HG02588 (cell line): ENCODE measurements at regions not wholly inside any gene's neighbourhood (a gene's known extent, or its start where the extent isn't known, plus 50 kb on each side); places are given as distances from the start of the nearest gene placed in this dataset.

ENCODE experiments used
- ATAC-seq: cut with Tn5 transposase; IDR thresholded peaks from one replicate; pipeline ENCODE4 v1.9.1; 2021; ENCODE audit warnings: mild to moderate bottlenecking, moderate library complexity; ENCODE audit not compliant: unreplicated experiment

DNA sequence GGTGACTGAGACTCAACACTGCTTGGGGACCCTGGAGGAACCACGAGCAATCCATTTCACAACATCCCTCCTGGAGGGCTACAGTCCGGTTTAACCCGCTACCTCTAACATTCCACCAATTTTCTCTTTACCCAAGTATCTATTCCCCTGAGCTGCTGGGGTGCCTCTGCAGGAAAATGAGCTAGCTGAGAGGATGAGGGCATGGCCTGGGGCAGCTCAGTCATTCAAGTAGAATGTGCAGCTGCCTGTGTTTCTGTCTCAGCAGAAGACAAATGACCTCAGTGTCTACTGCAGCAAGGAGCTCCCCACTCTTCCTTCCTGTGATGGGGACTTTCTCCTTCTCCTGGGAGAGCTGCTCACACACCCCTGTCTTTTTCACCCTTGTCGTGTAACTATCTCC is 120.8 kb downstream of the ZNF518B start:
- ATAC-seq = no peak

DNA sequence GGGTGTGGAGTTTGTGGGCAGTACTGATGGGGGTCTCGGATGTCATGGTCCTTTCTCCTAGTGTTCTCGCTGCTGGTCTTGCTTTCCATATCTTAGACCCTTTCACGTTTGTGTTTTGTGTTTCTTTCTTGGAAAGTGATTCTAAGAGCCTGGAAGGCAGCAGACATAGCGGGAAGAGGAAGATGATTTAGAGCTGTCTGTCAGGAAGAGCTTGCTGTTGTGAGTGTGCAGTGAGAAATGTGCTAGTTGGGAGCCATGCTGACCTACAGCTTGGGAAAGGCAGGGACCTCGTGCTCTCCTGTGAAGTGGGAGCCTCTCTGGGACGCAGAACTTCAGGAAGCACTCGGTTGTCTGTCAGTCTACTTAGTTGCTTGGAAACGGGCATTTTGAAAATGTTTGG is 122.2 kb downstream of the ZNF518B start:
- ATAC-seq = no peak

GRCh38 chr4:10334506-10335028 is 122.7 kb downstream of the ZNF518B start:
- ATAC-seq = no peak

DNA sequence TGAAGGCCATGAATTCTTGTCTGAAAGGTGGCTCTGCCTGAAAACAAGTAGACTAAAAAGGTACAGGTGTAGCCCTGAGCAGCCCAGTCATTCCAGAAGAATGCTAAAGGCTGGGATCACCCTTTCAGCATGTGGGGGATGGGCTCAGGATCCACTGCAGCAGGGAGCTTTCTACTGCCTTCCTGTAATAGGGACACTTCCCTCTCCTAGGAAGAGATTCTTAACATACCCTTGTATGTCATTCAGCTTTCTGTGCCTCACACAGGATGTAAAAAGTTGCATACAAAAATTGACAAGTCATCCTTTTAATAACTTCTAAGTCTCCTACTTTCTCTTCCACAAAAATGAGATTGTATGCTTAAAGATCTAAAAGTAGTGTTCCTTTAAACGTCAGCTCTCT is 123.3 kb downstream of the ZNF518B start:
- no peak for ATAC-seq

- ATAC-seq = no peak
Observed at GRCh38 chr4:10326075-10326474, 131.2 kb downstream of the ZNF518B start.

DNA sequence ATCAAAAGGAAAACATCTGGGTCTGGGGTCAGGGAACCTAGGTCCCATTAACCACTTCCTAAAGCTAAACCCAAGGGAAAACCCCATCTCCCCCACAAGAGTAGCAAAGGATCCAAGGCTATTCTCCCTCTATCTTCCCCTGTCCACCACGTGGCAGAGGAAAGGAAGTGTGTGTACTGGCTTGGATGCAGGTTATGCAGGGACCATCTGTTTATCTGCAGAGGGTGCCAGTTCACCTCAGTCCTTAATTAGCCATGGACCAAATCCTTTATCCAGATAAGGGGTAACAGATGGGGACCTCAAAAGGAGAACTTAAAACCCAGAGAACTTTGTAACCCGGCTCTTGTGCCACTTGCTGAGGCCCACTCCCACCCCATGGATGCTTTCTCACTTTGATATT is 135.3 kb downstream of the ZNF518B start:
- no peak for ATAC-seq

- no peak for ATAC-seq
Observed at GRCh38 chr4:10320130-10320529, 137.1 kb downstream of the ZNF518B start.

DNA sequence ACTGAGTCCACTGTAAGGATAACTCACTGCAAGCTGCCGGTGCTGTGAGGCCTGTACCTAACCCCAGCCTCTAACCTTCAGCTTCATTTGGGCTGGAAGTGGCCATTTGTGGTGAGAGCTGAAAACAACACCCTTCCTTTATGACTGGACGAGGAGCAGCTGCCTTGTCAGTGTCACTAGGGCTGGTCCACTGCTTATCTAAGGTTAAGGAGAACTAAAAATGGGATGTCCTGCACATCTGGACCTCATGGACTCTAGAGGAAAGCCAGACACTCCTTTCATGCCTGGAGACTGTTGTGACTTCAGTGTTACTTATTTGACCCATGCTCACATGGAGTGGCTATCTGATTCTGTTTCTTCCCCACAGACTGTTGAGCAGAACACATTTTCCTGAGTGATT is 139.9 kb downstream of the ZNF518B start:
- no peak for ATAC-seq

DNA sequence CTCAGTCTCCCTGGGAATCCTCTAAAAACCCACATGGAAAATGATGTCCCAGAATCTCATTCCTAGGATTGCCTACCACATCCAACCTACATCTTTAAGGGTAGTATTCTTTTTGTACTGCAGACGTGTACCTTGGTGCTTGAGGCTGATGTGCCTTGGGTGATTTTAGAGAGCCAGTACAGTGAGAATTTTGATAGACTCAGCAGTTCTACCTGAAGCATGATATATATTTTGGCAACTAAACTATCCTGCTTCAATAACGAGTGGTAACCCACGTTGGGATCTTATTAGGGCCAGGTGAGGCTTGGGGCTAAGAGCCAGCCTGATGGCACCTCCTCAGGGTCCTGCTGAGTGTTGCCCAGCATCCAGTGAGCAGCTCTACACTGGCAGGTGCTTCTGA is 140.4 kb downstream of the ZNF518B start:
- no peak for ATAC-seq

DNA sequence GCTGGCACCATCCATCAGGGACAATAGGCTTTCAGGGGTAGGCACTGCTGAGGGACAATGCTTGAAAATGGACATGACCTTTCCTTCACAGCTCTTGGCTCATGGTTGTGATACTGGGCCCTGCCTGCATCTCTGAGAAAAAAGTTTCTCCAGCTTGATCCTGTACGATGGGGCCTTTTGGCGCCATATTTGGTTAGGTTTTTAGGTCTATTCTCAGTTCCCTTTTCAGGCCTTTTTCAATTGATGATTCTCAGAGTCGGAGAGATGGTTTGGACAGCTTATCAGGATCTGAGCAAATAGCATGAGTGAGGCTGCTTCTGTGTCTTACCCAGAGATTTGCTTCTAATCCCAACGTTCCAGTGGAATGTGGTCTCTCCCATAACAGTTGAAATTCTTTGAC is 141.6 kb downstream of the ZNF518B start:
- no peak for ATAC-seq

DNA sequence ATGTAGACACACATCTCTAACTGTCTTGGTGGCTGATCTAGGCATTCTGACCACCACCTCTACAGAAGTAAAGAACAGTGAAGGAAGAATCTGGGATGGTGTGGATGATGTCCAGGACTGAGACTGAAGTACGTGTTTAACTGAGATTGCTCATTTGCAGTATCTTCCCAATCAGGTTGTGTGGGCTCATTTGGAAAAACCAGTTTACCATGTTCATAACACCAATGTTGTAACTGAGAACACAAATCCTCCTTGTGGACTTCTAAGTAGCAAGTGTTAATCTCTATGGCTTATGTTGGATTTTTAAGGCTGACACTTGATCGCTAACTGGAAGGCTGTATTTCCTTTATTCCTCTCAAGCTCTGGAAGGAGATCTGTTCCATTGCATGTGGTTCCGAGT is 144.7 kb downstream of the ZNF518B start:
- no peak for ATAC-seq

DNA sequence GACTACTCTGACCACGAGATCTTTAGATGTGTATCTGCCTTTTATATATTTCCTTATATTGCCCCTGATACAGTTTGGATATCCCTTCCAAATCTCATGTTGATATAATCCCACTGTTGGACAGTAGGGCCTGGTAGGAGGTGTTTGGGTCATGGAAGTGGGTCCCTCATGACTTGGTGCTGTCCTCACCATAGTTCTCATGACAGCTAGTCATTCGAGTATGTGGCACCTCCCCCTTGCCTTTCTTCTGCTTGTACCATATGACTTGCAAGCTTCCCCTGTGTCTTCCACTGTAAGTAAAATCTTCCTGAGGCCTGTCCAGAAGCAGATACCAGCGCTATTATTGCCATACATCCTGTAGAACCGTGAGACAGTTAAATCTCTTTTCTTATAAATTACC is 145.3 kb downstream of the ZNF518B start:
- ATAC-seq = no peak

GRCh38 chr4:10305816-10306215 is 151.4 kb downstream of the ZNF518B start:
- no peak for ATAC-seq

DNA sequence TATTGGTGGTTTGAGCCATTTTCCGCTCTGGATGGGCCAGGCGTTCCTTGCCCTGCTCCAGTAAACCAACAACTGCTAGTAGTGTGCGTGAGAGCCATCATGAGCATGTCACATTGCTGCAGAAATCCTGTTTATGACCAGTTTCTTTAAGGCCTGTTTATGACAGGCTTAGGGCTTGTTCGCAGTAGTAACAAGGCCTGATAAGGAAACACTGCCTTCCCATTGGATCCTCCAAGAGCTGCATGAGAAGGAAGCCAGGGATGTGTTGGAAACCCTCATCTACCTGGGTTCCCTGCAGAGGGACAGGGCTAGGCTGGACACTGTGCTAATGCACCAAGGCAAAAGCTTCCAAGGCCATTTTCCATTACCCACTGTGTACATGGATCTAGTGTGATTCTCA is 153.9 kb downstream of the ZNF518B start:
- no peak for ATAC-seq

DNA sequence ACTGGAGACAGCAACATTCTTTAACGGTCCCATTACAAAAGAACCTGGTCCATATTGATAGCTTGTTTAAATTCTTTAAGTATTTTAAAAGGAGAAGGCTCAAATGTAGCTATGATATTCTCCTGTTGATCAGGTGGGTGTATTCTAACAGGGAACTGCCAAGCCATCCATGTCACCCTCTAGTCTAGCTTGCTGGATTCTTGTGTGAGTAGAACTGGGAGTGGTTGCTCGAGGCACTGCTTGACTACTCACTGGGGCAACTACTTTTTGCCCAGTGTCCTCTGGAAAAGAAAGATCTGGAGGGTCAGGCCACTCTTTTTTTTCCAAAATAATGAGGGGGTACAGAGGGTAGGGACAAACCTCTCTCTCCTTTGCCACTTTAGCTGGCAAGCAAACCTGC is 155.1 kb downstream of the ZNF518B start:
- no peak for ATAC-seq

- no peak for ATAC-seq
Observed at GRCh38 chr4:10299601-10300000, 157.6 kb downstream of the ZNF518B start.

DNA sequence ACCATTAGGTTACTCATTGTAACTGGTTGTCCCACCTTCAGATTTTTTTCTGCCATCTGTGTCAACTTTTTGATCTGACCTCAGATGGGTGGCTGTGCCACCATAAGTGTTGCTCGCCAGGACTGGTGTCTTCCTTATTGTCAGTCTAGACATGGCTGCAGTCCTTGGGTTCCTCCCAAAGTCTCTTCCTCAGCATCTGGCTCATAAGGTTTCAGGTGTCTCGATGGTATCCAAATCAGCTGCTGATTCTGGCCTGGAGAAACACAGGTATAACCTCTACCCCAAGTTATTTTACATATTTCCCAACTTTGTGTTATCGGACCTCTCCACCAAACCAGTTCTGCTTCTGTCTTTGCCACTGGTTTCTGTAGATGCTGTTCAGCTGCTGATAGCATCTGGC is 158.5 kb downstream of the ZNF518B start:
- ATAC-seq = no peak

DNA sequence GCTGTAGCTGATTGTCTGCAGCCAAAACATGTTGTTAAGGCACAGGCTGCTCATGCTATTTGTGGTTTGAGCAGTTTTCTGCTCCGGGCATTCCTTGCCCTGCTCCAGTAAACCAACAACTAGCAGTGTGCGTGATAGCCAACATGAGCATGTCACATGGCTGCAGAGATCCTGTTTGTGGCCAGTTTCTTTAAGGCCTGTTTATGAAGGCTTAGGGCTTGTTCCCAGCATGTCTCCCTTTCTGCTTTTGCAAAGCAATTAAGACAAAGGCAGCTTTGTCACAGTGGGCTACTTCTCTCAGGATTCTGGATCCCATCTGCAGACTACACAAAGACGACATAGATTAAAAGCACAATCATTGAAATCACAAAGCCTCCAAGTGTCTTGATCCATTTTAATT is 160.5 kb downstream of the ZNF518B start:
- ATAC-seq = no peak

- no peak for ATAC-seq
Observed at GRCh38 chr4:10295301-10295700, 161.9 kb downstream of the ZNF518B start.

GRCh38 chr4:10289538-10289906 is 167.7 kb downstream of the ZNF518B start:
- no peak for ATAC-seq

DNA sequence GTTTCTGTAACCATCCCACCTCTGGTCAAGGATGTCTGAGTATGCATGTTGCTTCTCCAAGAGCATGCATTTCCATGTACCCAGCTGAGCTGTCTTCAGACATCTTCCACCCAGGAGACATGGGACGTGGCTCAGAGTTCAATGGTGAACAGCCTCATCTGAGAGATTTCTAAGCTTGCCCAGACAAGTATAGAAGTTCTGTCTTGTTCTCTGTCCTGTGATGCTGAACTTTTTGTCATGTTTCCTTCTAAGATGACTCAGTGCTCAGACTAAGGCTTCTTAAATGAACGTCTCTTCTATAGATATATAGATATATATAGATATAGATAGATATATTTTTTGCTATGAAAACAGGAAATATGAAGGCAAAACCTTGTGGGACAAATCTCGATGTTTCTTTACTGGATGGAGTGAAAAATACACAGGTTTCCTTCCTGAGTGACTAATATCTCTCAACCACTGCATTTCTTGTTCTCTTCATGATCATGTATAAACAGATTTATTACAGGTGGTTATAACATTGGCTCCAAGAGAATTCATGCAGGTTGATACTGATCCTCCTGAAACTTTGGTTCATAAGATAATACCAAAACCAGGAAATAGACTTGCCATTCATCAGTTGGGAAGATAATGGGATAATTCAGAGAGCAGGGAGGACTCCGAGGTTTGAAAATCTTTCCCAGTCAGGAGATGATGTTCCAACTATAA is 168.2 kb downstream of the ZNF518B start:
- ATAC-seq = no peak

DNA sequence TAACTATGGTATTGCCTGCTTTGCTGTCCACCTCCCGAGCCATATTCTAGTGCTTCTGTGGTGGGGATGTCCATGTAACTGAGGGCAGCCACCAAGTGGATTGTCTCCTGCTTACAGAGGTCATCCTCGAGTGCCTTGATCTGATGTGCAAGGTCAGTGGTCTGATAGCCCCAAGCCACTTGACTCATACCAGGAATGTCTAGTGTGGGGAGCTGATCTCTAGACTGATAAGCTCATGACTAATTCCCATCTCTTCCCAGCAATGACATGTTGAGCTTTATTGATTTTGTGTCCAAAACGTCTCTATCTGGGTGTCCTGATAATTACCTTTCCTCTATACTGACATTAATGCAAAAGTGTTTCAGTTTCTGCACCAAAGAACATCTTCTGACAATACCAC is 168.4 kb upstream of the WDR1 start:
- no peak for ATAC-seq

DNA sequence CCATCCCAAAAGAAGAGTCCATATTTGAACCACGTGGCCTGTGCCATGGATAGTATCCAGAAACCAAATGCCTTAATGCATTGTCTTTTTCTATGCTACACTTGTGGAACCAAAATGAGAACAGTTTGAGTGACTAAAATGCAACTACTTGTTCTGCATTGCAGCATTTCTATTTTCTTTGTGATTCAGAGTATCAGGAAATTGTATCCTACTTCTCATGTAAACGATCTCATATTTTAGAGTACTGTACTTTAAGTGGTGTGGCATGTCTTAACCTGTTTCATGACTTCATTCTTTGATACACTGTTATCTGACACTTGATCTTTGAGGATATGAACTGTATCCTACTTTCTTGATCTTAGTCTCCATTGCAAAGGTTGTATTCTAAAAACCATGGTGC is 167.2 kb upstream of the WDR1 start:
- no peak for ATAC-seq
